Inferior parietal cortex (tissue), 1 donor: ENCODE measurements at regions not wholly inside any gene's neighbourhood (a gene's known extent, or its start where the extent isn't known, plus 50 kb on each side); places are given as distances from the start of the nearest gene placed in this dataset.

Source experiments
- DNase-seq: peaks from one replicate; pipeline ENCODE4 v3.0.0-alpha.2; 2016; ENCODE audit errors: extremely low spot score

GRCh38 chr9:103757062-103757461 is 337.0 kb upstream of the SMC2 start:
- no peak for DNase-seq

GRCh38 chr9:103761466-103761865 is 332.6 kb upstream of the SMC2 start:
- no peak for DNase-seq

- DNase-seq = no peak
These were observed 304.4 kb upstream of the SMC2 start for GRCh38 chr9:103789686-103790085.

- DNase-seq = no peak
These were observed 295.5 kb upstream of the SMC2 start for GRCh38 chr9:103798620-103799019.

- DNase-seq = no peak
These were observed 294.1 kb upstream of the SMC2 start for GRCh38 chr9:103799959-103800358.

GRCh38 chr9:103802068-103802467 is 292.0 kb upstream of the SMC2 start:
- no peak for DNase-seq

- no peak for DNase-seq
These were observed 290.9 kb upstream of the SMC2 start for GRCh38 chr9:103803245-103803644.

- DNase-seq = no peak
These were observed 289.9 kb upstream of the SMC2 start for GRCh38 chr9:103804077-103804735.

GRCh38 chr9:103809745-103810144 is 284.4 kb upstream of the SMC2 start:
- no peak for DNase-seq

- no peak for DNase-seq
These were observed 282.6 kb upstream of the SMC2 start for GRCh38 chr9:103811462-103811861.

GRCh38 chr9:103816146-103816545 is 278.0 kb upstream of the SMC2 start:
- DNase-seq = no peak

- no peak for DNase-seq
These were observed 274.2 kb upstream of the SMC2 start for GRCh38 chr9:103819936-103820335.

GRCh38 chr9:103821115-103821514 is 273.0 kb upstream of the SMC2 start:
- DNase-seq = no peak

- no peak for DNase-seq
These were observed 256.2 kb upstream of the SMC2 start for GRCh38 chr9:103837940-103838339.

- no peak for DNase-seq
These were observed 254.9 kb upstream of the SMC2 start for GRCh38 chr9:103839197-103839596.

- no peak for DNase-seq
These were observed 226.2 kb upstream of the SMC2 start for GRCh38 chr9:103867886-103868285.

- DNase-seq = no peak
These were observed 221.3 kb upstream of the SMC2 start for GRCh38 chr9:103872811-103873210.

GRCh38 chr9:103881419-103881818 is 212.7 kb upstream of the SMC2 start:
- no peak for DNase-seq

GRCh38 chr9:103889989-103890388 is 204.1 kb upstream of the SMC2 start:
- DNase-seq = no peak

GRCh38 chr9:103894184-103894583 is 199.9 kb upstream of the SMC2 start:
- DNase-seq = no peak

- no peak for DNase-seq
These were observed 195.6 kb upstream of the SMC2 start for GRCh38 chr9:103898550-103898949.

GRCh38 chr9:103899866-103900265 is 194.2 kb upstream of the SMC2 start:
- DNase-seq = no peak

- no peak for DNase-seq
These were observed 193.6 kb upstream of the SMC2 start for GRCh38 chr9:103900466-103900865.

GRCh38 chr9:103902263-103902662 is 191.8 kb upstream of the SMC2 start:
- DNase-seq = no peak
